GM10266 (cell line): ENCODE measurements at regions not wholly inside any gene's neighbourhood (a gene's known extent, or its start where the extent isn't known, plus 50 kb on each side); places are given as distances from the start of the nearest gene placed in this dataset.

ENCODE experiments used
- DNase-seq: peaks from one replicate; pipeline ENCODE4 v3.0.0; 2012; ENCODE audit errors: extremely low spot score
- TF ChIP-seq, protein P1 (sequence below): IDR thresholded peaks from 2 replicates; pipeline ENCODE4 v1.5.1; 2012; ENCODE audit warnings: mild to moderate bottlenecking, low read depth; ENCODE audit not compliant: control insufficient read depth, insufficient read depth; ENCODE audit errors: missing control alignments

- TF ChIP-seq, protein P1, sequence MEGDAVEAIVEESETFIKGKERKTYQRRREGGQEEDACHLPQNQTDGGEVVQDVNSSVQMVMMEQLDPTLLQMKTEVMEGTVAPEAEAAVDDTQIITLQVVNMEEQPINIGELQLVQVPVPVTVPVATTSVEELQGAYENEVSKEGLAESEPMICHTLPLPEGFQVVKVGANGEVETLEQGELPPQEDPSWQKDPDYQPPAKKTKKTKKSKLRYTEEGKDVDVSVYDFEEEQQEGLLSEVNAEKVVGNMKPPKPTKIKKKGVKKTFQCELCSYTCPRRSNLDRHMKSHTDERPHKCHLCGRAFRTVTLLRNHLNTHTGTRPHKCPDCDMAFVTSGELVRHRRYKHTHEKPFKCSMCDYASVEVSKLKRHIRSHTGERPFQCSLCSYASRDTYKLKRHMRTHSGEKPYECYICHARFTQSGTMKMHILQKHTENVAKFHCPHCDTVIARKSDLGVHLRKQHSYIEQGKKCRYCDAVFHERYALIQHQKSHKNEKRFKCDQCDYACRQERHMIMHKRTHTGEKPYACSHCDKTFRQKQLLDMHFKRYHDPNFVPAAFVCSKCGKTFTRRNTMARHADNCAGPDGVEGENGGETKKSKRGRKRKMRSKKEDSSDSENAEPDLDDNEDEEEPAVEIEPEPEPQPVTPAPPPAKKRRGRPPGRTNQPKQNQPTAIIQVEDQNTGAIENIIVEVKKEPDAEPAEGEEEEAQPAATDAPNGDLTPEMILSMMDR = no peak
- DNase-seq = no peak
These were observed 567.9 kb upstream of the CDH11 start for GRCh38 chr16:65689726-65690125.

DNA sequence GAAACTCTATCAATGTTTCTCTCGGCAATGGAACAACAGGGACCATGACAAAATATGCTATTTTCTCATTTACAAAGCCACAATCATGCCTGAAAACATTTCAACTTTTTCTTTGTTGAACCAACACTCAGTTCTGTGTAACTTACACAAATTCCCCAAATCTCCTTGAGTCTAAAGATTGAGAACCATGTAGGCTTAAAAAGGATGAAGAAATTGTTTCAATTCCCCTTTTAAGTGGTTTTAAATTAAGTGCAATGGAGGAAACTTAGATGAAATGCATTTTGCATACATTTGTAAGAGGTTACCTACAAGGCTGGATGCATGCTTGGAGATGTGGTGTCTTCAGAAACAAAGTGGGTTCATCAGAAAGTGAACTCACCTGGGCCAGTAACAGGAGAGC, 566.4 kb upstream of the CDH11 start:
- DNase-seq = no peak

DNA sequence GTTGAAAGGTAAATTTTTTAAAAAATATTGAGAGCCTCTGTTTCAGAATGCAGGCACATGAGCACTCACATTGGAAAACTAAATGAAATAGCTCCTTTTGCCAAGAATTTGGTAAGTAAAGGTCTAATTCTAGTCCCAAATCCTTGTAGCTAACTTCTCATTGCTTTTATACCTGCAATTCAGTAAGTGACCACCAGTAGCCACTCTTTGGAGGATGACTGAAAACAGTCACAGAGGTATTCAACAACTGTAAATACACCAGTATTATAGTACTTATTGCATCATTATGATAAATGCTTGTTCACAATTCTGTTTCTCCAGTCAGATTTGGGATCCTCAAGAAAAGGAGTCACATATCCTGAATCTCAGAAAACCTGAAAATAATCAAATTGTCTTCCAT, 562.4 kb upstream of the CDH11 start:
- TF ChIP-seq, protein P1 = no peak
- DNase-seq = no peak

More for the DNA sequence above, 566.4 kb upstream of the CDH11 start:
- TF ChIP-seq, protein P1 = no peak

GRCh38 chr16:65681406-65681805, 559.5 kb upstream of the CDH11 start:
- TF ChIP-seq, protein P1 = no peak
- DNase-seq = no peak

DNA sequence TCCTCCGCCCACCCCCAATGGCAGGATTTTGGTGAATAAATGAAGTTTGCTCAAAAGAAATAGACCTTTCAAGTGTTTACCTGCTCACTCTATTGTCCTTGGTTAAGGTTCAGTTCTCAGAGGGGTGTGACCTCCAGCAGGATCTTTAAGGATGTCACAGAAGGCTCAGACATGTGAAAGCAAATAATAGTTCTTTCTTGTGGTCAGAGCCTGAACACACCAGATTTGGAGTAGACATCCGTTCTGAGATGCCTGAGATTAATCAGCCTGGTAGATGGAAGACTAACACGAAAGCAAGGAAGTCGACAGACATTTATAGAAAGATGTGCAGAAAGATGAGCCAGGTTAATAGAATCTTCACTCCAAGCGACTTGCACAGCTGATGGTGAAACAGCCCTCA, 557.9 kb upstream of the CDH11 start:
- TF ChIP-seq, protein P1 = no peak
- DNase-seq = no peak

GRCh38 chr16:65675161-65675560, 553.3 kb upstream of the CDH11 start:
- TF ChIP-seq, protein P1 = no peak
- DNase-seq = no peak

- no peak for DNase-seq
- TF ChIP-seq, protein P1 = no peak
These were observed 551.1 kb upstream of the CDH11 start for GRCh38 chr16:65672960-65673359.
